HG03097 (cell line): ENCODE measurements at regions not wholly inside any gene's neighbourhood (a gene's known extent, or its start where the extent isn't known, plus 50 kb on each side); places are given as distances from the start of the nearest gene placed in this dataset.
"Not testable (repeated sequence)": the region's sequence is repeated elsewhere in the genome, so short reads cannot be mapped to it uniquely, and the experiment has no call there.

Experiments used
- ATAC-seq: cut with Tn5 transposase; IDR thresholded peaks from one replicate; pipeline ENCODE4 v1.9.1; 2021; ENCODE audit not compliant: unreplicated experiment, low FRiP score

GRCh38 chr22:48779211-48779643, 1048.4 kb downstream of the BRD1 start:
- ATAC-seq = no peak

DNA sequence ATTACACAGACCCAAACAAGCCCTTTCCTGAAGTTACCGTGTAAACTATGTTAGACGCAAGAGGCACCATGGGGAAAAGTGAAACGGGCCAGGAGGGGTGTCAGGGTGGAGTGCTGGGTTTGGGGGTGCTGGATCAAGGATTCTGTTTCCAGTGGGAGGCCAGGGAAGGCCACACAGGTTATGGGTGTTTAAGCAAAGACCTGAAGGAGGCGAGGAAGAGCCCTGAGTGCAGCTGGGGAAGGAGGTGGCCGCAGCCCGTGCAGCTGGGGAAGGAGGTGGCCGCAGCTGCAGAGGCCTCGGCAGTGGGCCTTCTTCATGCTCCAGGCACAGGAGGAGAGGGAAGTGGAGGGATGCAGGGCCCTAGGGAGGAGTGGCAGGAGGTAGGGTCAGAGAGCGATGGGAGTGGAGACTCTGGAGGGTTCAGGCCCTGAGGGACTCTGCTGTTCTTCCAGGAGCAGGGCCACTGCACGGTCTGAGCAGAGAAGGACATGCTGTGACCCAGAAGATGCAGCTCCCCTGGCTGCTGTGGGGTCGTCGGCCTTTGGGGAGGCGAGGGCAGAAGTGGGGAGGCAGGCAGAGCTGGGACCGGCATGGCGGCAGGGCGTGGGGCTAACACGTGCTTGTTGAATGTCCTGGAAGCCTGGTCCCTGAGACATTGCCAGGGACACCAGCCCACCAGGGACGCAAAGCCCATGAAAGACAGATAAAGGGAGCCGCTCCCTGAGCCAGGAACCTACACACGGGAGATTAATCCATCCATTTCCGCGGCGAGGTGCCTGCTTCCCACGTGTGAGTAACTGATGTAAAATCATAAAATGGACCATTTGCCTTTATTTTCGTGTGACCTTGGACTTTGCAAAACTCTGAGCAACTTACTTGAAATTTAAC, 1049.1 kb downstream of the BRD1 start:
- no peak for ATAC-seq

DNA sequence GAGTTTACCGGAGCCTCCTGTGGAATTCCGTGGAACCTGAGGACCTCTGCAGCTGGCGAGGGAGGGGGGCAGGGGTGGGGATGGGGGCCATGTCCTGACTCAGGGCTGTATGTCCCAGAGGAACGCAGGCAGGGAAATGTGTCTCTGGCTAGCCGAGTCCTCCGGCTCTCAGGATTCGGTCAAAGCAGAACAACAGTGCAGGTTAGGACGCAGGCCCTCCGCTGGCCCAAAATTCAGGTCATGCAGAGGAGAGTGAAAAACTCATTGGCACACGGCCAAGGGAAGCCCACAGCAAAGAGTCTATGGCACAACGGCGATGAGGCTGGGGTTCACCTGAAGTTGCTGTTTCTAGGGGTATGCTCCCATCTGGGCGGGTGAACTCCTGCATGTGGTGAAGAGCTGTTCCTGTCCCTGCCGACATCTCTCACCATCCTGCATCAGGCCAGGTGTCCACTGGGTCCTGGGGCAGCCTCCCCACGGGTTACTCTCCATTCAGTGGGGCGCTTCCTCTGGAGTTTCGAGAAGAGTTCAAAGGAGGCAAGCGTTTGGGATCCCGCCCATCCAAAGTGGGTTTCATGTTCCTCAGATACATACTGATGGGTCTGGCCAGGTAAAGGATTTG, 1055.3 kb downstream of the BRD1 start:
- ATAC-seq = no peak

DNA sequence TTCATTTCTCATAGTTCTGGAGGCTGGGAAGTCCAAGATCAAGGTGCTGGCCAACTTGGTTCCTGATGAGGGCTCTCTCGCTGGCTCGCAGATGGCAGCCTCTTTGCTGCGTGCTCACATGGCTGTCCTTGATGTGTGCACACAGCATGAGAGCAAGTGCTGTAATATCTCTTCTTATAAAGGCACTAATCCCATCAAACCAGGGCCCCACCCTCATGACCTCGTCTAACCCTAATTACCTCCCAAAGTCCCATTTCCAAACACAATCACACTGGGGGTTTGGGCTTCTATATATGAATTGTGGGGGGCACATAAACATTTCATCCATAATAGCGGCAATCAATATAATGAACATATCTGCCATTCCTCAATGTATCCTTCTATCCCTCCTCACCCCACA, 1062.1 kb downstream of the BRD1 start:
- no peak for ATAC-seq

DNA sequence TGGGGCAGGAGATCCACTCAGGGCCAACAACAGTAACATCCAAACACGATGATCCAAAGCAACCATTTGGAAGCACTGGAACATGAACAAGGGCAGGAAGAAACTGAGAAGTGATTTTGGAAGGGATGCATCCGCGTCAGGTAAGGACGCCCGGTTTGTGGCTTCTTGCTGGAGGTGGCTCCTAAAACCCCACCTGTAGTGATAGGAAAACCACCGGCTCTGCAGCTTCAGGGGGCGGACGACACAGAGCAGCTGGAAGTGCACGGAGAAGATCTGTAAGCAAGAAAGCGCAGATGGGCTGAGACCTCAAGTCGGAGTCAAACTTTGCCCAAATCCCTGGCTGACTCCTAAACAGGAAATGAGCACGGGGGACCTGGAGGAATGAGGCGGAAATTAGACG, 1066.1 kb downstream of the BRD1 start:
- no peak for ATAC-seq

GRCh38 chr22:48760481-48761390, 1066.9 kb downstream of the BRD1 start:
- ATAC-seq = no peak

GRCh38 chr22:48758881-48759875, 1068.5 kb downstream of the BRD1 start:
- no peak for ATAC-seq

GRCh38 chr22:48757985-48758561, 1069.6 kb downstream of the BRD1 start:
- ATAC-seq = no peak

GRCh38 chr22:48757581-48757980, 1070.1 kb downstream of the BRD1 start:
- ATAC-seq = no peak

GRCh38 chr22:48757135-48757534, 1070.5 kb downstream of the BRD1 start:
- ATAC-seq = not testable (repeated sequence)

GRCh38 chr22:48756146-48757111, 1071.2 kb downstream of the BRD1 start:
- ATAC-seq = no peak

- ATAC-seq = no peak
These were observed 1072.4 kb downstream of the BRD1 start for GRCh38 chr22:48755059-48755949.

DNA sequence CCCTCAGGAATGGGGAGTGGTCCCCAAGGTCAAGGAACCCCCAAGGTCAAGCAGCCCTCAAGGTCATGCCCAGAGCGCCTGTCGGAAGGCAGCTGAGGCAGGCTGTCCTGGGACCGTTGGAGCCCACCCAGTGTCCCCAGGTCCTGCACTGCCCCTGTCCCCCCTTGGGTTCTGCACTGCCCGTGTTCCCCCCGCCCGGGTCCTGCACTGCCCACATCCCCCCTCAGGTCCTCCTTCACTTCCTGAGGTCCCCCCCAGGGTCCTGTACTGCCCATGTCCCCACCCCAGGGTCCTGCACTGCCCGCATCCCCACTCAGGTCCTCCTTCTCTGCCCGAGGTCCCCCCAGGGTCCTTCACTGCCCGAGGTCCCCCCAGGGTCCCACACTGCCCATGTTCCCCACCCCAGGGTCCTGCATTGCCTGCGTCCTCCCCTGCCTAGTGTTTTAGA, 1073.0 kb downstream of the BRD1 start:
- no peak for ATAC-seq

DNA sequence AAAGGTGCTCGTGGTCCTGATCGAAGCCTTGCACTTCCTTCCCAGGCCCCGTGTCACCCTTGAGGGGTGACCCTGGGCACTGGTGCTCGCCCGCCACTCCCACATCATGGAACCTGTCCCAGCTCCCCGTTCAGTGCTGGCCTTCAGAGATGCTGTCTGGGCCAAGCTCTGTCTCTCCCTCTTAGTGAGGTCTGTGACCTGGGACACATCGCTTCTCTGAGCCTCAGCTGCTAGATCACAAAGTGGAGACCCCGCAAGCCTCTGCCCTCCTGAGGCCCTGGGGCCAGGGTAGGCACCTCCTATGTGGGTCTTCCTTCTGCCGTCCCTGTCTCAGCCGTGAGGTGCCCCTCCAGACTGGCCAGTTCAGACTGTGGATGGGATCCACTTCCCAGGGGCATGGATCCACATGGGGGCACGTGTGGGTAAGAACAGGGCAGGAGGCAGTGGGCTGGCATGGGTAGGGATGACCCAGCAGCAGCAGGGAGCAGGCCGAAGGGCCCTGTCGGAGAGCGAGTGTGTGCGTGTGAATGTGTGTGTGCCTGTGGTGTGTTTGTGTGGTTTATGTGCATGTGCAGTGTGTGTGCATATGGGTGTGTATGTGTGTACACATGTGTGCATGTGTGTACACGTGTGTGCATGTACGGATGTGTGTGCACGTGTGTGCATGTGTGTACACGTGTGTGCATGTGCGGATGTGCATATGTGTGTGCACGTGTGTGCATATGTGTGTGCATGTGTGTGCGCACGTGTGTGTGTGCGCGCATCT, 1073.7 kb downstream of the BRD1 start:
- no peak for ATAC-seq

GRCh38 chr22:48753381-48753730, 1074.3 kb downstream of the BRD1 start:
- ATAC-seq = no peak
